Panc1 (cell line): ENCODE measurements at regions not wholly inside any gene's neighbourhood (a gene's known extent, or its start where the extent isn't known, plus 50 kb on each side); places are given as distances from the start of the nearest gene placed in this dataset.

ENCODE experiments used
- ATAC-seq: fragments of 200-7000 bp; cut with Tn5 transposase; 2 replicates; pipeline ENCODE4 v1.9.1; 2020; ENCODE audit warnings: mild to moderate bottlenecking, moderate library complexity
- BruUV-seq: library from RNA; stranded (reverse); fragments of 400-500 nt; replicated peaks from 2 replicates; lab custom pipeline; 2021; lab: Mats Ljungman, UMichigan
- CTCF ChIA-PET: fragments of 300-600 bp; sonication (Branson Sonifier 250); formaldehyde crosslinking; loops from one replicate; lab custom pipeline; 2022; ENCODE audit warnings: antibody characterized with exemption; lab: Charles Lee
- POLR2A ChIA-PET: fragments of 300-600 bp; sonication (Branson Sonifier 250); formaldehyde crosslinking; loops from one replicate; lab custom pipeline; 2022; ENCODE audit warnings: antibody characterized with exemption; lab: Charles Lee
- DNase-seq: peaks from one replicate; pipeline ENCODE4 v3.0.0-alpha.2; 2010; ENCODE audit warnings: low read depth, low spot score
- H3K27ac ChIP-seq: 2 replicates; pipeline ENCODE4 v1.5.1; 2011; ENCODE audit warnings: mild to moderate bottlenecking, low read length, inconsistent platforms
- H3K27me3 ChIP-seq: fragments of 200-500 bp; sonication (Bioruptor generic); 2 replicates; pipeline ENCODE4 v1.6.0; 2014; ENCODE audit warnings: low read length, inconsistent platforms; ENCODE audit not compliant: control insufficient read depth, insufficient read depth
- H3K36me3 ChIP-seq: fragments of 200-500 bp; sonication (Bioruptor generic); 2 replicates; pipeline ENCODE4 v1.5.1; 2014; ENCODE audit warnings: inconsistent platforms, mild to moderate bottlenecking, low read length, moderate library complexity; ENCODE audit not compliant: control insufficient read depth, insufficient read depth
- H3K4me1 ChIP-seq: 2 replicates; pipeline ENCODE4 v1.5.1; 2011; ENCODE audit warnings: inconsistent platforms, mild to moderate bottlenecking, low read length, moderate library complexity; ENCODE audit not compliant: control insufficient read depth, insufficient read depth
- H3K4me3 ChIP-seq, 2 experiments: 2 replicates each; pipeline ENCODE4 v1.5.1; 2011 to 2012; ENCODE audit warnings: low read depth in 2 of 2, low read length in 2 of 2, mild to moderate bottlenecking in 2 of 2, inconsistent platforms in 1 of 2, moderate library complexity in 1 of 2
- H3K9me3 ChIP-seq: fragments of 200-500 bp; sonication (Bioruptor generic); 2 replicates; pipeline ENCODE4 v1.5.1; 2014; ENCODE audit warnings: low read depth, mild to moderate bottlenecking, inconsistent platforms, low read length, moderate library complexity; ENCODE audit not compliant: control insufficient read depth, insufficient read depth
- CTCF ChIP-seq: fragments of 450-650 bp; IDR thresholded peaks from 2 replicates; pipeline ENCODE4 v1.5.1; 2017; ENCODE audit warnings: mild to moderate bottlenecking
- POLR2AphosphoS5 ChIP-seq: IDR thresholded peaks from 2 replicates; pipeline ENCODE4 v1.6.1; 2012; ENCODE audit warnings: mild to moderate bottlenecking, low read depth, low read length, moderate library complexity
- REST ChIP-seq, 2 experiments: IDR thresholded peaks; 2 replicates each; pipeline ENCODE4 v1.6.1; 2011 to 2012; ENCODE audit warnings: low read depth in 2 of 2, control low read depth in 1 of 2, low read length in 1 of 2, mild to moderate bottlenecking in 1 of 2, moderate library complexity in 1 of 2; ENCODE audit not compliant: insufficient read depth in 1 of 2
- SIN3A ChIP-seq: IDR thresholded peaks from 2 replicates; pipeline ENCODE4 v1.6.1; 2012; ENCODE audit warnings: low read depth, mild to moderate bottlenecking, low read length, moderate library complexity, borderline replicate concordance; ENCODE audit not compliant: insufficient read depth
- TCF7L2 ChIP-seq: IDR thresholded peaks from 2 replicates; pipeline ENCODE4 v1.6.1; 2011; ENCODE audit warnings: mild to moderate bottlenecking, low read depth, low read length, inconsistent platforms
- in situ Hi-C: cut with HindIII; loops from 2 replicates; pipeline ENCODE4 v1.10.0; 2016; ENCODE audit warnings: low sequenced_read_pairs, low pct_unique_long_range_greater_than_20kb
- intact Hi-C: fragments of 100-400 bp; cut with micrococcal nuclease; formaldehyde crosslinking; loops from one replicate; pipeline ENCODE4 v1.10.0; 2022; ENCODE audit not compliant: unreplicated experiment

- H3K27me3 ChIP-seq, result no peaks in the 10 kb centered on the region
- no peak for DNase-seq
- ATAC-seq, result no peak
- intact Hi-C loops, result no loop called here
- no peaks in the 10 kb centered on the region for H3K4me1 ChIP-seq
- no peaks in the 10 kb centered on the region for H3K9me3 ChIP-seq
- H3K36me3 ChIP-seq, result no peaks in the 10 kb centered on the region
- no TSS peak for BruUV-seq
- ChIA-PET CTCF (no interaction called here), POLR2A (no interaction called here)
- no peak overlapping the region for H3K4me3 ChIP-seq
- no peak for TF ChIP-seq CTCF
- no peak for TF ChIP-seq SIN3A
- TF ChIP-seq REST (IDR thresholded peaks at IDR 0.05; ENCODE audit: insufficient read depth in 1 of 2, low read depth in 2 of 2, low read length in 1 of 2), result no peak
- no peak for TF ChIP-seq POLR2AphosphoS5
- no peak for TF ChIP-seq TCF7L2
- H3K27ac ChIP-seq, result no peak overlapping the region
- in situ Hi-C loops, result no loop called here
These were observed 719.0 kb upstream of the ZNF385D start for GRCh38 chr3:22469995-22470394.

GRCh38 chr3:22471557-22471956 lies 720.5 kb upstream of the ZNF385D start:
- DNase-seq (no peak), ATAC-seq (no peak)
- no peaks in the 10 kb centered on the region for H3K36me3 ChIP-seq
- ChIA-PET CTCF (no interaction called here), POLR2A (no interaction called here)
- TF ChIP-seq POLR2AphosphoS5 (no peak), SIN3A (no peak), TCF7L2 (no peak), REST (IDR thresholded peaks at IDR 0.05; ENCODE audit: insufficient read depth in 1 of 2, low read depth in 2 of 2, low read length in 1 of 2) (no peak), CTCF (no peak)
- no TSS peak for BruUV-seq
- H3K27me3 ChIP-seq, result no peaks in the 10 kb centered on the region
- intact Hi-C loops (no loop called here), in situ Hi-C loops (no loop called here)
- no peak overlapping the region for H3K27ac ChIP-seq
- no peaks in the 10 kb centered on the region for H3K9me3 ChIP-seq
- H3K4me3 ChIP-seq, result no peak overlapping the region
- no peaks in the 10 kb centered on the region for H3K4me1 ChIP-seq
